ENCODE measurements at regions not wholly inside any gene's neighbourhood (a gene's known extent, or its start where the extent isn't known, plus 50 kb on each side); places are given as distances from the start of the nearest gene placed in this dataset.

DNA sequence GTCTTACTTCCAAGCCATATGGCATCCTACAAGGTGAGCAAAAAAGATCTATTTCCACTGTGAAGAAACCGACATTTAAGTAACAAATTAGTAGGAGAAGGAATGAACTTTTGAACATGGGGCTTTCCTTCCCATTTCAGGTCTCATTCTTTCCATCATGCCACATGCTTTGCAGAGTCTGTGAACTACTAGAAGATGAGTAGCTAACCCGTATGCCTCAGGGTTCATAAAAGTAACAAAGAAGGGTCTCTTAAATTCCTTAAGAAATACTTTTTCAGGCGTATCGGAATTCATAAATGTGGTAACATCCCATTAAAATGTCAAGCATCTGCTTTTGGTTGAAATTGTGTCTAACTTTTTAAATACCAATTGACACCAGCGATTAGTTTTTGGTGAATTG, 81.3 kb upstream of the TNS3 start:
- TF ChIP-seq SMC3 (IDR thresholded peaks at IDR 0.05; ENCODE audit: low read length): no peak
- TF ChIP-seq ETV6 (CRISPR knock-in tag; conservative IDR thresholded peaks at IDR 0.05): no peak
- TF ChIP-seq, protein P1, sequence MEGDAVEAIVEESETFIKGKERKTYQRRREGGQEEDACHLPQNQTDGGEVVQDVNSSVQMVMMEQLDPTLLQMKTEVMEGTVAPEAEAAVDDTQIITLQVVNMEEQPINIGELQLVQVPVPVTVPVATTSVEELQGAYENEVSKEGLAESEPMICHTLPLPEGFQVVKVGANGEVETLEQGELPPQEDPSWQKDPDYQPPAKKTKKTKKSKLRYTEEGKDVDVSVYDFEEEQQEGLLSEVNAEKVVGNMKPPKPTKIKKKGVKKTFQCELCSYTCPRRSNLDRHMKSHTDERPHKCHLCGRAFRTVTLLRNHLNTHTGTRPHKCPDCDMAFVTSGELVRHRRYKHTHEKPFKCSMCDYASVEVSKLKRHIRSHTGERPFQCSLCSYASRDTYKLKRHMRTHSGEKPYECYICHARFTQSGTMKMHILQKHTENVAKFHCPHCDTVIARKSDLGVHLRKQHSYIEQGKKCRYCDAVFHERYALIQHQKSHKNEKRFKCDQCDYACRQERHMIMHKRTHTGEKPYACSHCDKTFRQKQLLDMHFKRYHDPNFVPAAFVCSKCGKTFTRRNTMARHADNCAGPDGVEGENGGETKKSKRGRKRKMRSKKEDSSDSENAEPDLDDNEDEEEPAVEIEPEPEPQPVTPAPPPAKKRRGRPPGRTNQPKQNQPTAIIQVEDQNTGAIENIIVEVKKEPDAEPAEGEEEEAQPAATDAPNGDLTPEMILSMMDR (CRISPR knock-in tag; IDR thresholded peaks at IDR 0.05): no peak
- no peak for TF ChIP-seq ZFYVE20 (CRISPR knock-in tag; IDR thresholded peaks at IDR 0.05; ENCODE audit: borderline replicate concordance, low read depth)
- TF ChIP-seq, protein P2, sequence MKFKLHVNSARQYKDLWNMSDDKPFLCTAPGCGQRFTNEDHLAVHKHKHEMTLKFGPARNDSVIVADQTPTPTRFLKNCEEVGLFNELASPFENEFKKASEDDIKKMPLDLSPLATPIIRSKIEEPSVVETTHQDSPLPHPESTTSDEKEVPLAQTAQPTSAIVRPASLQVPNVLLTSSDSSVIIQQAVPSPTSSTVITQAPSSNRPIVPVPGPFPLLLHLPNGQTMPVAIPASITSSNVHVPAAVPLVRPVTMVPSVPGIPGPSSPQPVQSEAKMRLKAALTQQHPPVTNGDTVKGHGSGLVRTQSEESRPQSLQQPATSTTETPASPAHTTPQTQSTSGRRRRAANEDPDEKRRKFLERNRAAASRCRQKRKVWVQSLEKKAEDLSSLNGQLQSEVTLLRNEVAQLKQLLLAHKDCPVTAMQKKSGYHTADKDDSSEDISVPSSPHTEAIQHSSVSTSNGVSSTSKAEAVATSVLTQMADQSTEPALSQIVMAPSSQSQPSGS (CRISPR knock-in tag; IDR thresholded peaks at IDR 0.05): no peak
- no peak for TF ChIP-seq ZHX1 (CRISPR knock-in tag; IDR thresholded peaks at IDR 0.05; ENCODE audit: low read depth)
- TF ChIP-seq ZNF44 (CRISPR knock-in tag; IDR thresholded peaks at IDR 0.05): no peak
- TF ChIP-seq HDAC2 (CRISPR knock-in tag; IDR thresholded peaks at IDR 0.05): no peak
- TF ChIP-seq ZNF558 (CRISPR knock-in tag; IDR thresholded peaks at IDR 0.05; ENCODE audit: borderline replicate concordance): no peak
- TF ChIP-seq CEBPG (CRISPR knock-in tag; IDR thresholded peaks at IDR 0.05): no peak
- TF ChIP-seq, protein P3, sequence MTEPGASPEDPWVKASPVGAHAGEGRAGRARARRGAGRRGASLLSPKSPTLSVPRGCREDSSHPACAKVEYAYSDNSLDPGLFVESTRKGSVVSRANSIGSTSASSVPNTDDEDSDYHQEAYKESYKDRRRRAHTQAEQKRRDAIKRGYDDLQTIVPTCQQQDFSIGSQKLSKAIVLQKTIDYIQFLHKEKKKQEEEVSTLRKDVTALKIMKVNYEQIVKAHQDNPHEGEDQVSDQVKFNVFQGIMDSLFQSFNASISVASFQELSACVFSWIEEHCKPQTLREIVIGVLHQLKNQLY (CRISPR knock-in tag; IDR thresholded peaks at IDR 0.05): no peak
- no peak for TF ChIP-seq NFATC3 (CRISPR knock-in tag; IDR thresholded peaks at IDR 0.05)
- TF ChIP-seq PRDM4 (CRISPR knock-in tag; IDR thresholded peaks at IDR 0.05; ENCODE audit: borderline replicate concordance): no peak

All from HepG2 (cell line).